HFFc6 (cell line): ENCODE measurements at regions not wholly inside any gene's neighbourhood (a gene's known extent, or its start where the extent isn't known, plus 50 kb on each side); places are given as distances from the start of the nearest gene placed in this dataset.

Experiments
- DNase-seq: peaks from one replicate; pipeline ENCODE4 v3.0.0-alpha.2; 2018
- H3K27ac Mint-ChIP-seq: 2 replicates; pipeline ENCODE4 v1.8.0; 2020; ENCODE audit warnings: mild to moderate bottlenecking, mixed read lengths
- H3K27me3 Mint-ChIP-seq: 2 replicates; pipeline ENCODE4 v1.8.0; 2021; ENCODE audit warnings: mild to moderate bottlenecking, moderate library complexity, mixed read lengths; ENCODE audit not compliant: insufficient read depth
- H3K36me3 Mint-ChIP-seq: 2 replicates; pipeline ENCODE4 v1.8.0; 2021; ENCODE audit warnings: low read depth, mixed read lengths
- H3K4me1 Mint-ChIP-seq: 2 replicates; pipeline ENCODE4 v1.8.0; 2020; ENCODE audit warnings: low read depth, mixed read lengths
- H3K4me3 Mint-ChIP-seq: 2 replicates; pipeline ENCODE4 v1.8.0; 2020; ENCODE audit warnings: mild to moderate bottlenecking, moderate library complexity, mixed read lengths
- H3K9me3 Mint-ChIP-seq: 2 replicates; pipeline ENCODE4 v1.8.0; 2020; ENCODE audit warnings: mild to moderate bottlenecking, mixed read lengths
- CTCF ChIP-seq: fragments of 200-600 bp; sonication (generic); IDR thresholded peaks from 2 replicates; pipeline ENCODE4 v1.5.0; 2021; ENCODE audit warnings: antibody characterized with exemption, mild to moderate bottlenecking

GRCh38 chr15:45780352-45780751 is 145.5 kb downstream of the SQOR start:
- Mint-ChIP-seq H3K27me3 (peaks cover 5% of the 10 kb centered on the region), H3K4me3 (no peak overlapping the region), H3K9me3 (no peaks in the 10 kb centered on the region), H3K36me3 (no peaks in the 10 kb centered on the region), H3K4me1 (no peaks in the 10 kb centered on the region), H3K27ac (no peak overlapping the region)
- DNase-seq = no peak
- TF ChIP-seq CTCF = no peak

- no peak for TF ChIP-seq CTCF
- Mint-ChIP-seq H3K9me3 (no peaks in the 10 kb centered on the region), H3K27ac (no peak overlapping the region), H3K36me3 (no peaks in the 10 kb centered on the region), H3K27me3 (peaks cover 5% of the 10 kb centered on the region; the same call in 1 of the 2 replicates), H3K4me1 (no peaks in the 10 kb centered on the region), H3K4me3 (no peak overlapping the region)
- DNase-seq = no peak
Observed at GRCh38 chr15:45784656-45785055, 149.8 kb downstream of the SQOR start.

DNA sequence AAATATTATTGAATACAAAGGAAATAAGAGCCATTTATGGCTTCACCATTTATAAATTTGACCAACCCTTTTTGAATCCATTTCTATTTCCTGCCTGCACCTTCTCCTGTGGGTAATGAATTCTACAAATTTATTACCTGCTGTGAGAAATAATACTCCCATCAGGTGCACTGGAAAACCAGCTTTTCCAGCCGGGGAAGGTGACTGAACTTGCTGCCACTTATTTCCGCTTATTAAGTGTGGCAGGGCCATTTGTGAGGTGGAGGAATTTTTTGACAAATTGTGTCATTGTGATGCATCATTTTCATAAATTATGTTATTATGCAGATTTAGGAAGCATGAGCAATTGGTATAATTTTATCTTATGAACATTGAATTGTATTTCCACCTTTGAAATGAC is 151.1 kb downstream of the SQOR start:
- peaks cover 5% of the 10 kb centered on the region; the same call in 1 of the 2 replicates for H3K27me3 Mint-ChIP-seq
- TF ChIP-seq CTCF = no peak
- no peaks in the 10 kb centered on the region for H3K9me3 Mint-ChIP-seq

GRCh38 chr15:45790325-45790943 is 155.6 kb downstream of the SQOR start:
- peaks cover 7% of the 10 kb centered on the region; the same call in 1 of the 2 replicates for H3K4me1 Mint-ChIP-seq
- H3K27me3 Mint-ChIP-seq = no peaks in the 10 kb centered on the region; the same call in none of the 2 replicates
- H3K4me3 Mint-ChIP-seq = no peak overlapping the region
- H3K9me3 Mint-ChIP-seq = no peaks in the 10 kb centered on the region
- no peaks in the 10 kb centered on the region for H3K36me3 Mint-ChIP-seq
- no peak for DNase-seq
- no peak overlapping the region for H3K27ac Mint-ChIP-seq
- peak; percentile 79 for TF ChIP-seq CTCF

More for the DNA sequence above, 151.1 kb downstream of the SQOR start:
- no peak for DNase-seq
- H3K27ac Mint-ChIP-seq = no peak overlapping the region
- H3K4me3 Mint-ChIP-seq = no peak overlapping the region
- H3K4me1 Mint-ChIP-seq = no peaks in the 10 kb centered on the region
- no peaks in the 10 kb centered on the region for H3K36me3 Mint-ChIP-seq

- no peak for DNase-seq
- Mint-ChIP-seq H3K27ac (no peak overlapping the region), H3K4me1 (peaks cover 7% of the 10 kb centered on the region; the same call in 1 of the 2 replicates), H3K9me3 (no peaks in the 10 kb centered on the region), H3K36me3 (no peaks in the 10 kb centered on the region), H3K4me3 (no peak overlapping the region), H3K27me3 (no peaks in the 10 kb centered on the region; the same call in 1 of the 2 replicates)
- TF ChIP-seq CTCF = no peak
Observed at GRCh38 chr15:45794304-45794703, 159.5 kb downstream of the SQOR start.
